GM19463 (cell line): ENCODE measurements at regions not wholly inside any gene's neighbourhood (a gene's known extent, or its start where the extent isn't known, plus 50 kb on each side); places are given as distances from the start of the nearest gene placed in this dataset.

ENCODE experiments used
- ATAC-seq: cut with Tn5 transposase; IDR thresholded peaks from one replicate; pipeline ENCODE4 v1.9.1; 2021; ENCODE audit warnings: mild to moderate bottlenecking, moderate library complexity; ENCODE audit not compliant: unreplicated experiment

DNA sequence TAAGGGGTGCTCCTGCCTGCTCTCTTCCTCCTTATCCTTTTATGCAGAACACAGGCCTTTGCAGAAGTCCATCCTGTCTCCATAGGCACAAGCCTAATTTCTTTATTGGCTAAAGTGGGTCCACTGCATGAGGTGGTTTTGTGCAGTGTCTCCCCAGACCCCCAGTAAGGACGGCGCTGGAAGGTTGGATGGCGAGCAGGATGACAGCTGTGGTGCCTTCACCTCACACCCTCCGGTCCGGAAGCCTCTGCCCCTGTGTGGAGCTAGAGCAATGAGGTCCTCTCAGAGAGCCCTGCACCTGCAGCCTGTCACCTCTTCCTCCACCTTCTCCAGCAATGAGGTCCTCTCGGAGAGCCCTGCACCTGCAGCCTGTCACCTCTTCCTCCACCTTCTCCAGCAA is 393.7 kb upstream of the IRX1 start:
- no peak for ATAC-seq

DNA sequence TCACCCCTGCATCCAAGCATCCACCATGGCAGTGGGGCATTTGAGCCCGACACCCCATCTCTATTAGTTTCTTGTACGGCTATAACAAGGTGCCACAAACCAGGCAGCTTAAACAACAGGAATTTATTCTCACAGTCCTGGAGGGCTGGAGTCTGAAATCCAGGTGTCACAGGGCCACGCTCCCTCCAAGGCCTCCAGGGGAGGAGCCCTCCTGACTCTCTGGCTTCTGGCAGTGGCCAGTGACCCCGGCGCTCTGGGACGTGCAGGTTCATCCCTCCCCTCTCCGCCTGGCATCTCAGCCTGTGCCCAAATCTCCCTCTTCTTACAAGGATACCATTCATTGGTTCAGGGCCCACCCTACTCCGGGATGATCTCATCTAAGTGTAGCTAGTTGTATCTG is 394.5 kb upstream of the IRX1 start:
- no peak for ATAC-seq

- no peak for ATAC-seq
These were observed 395.5 kb upstream of the IRX1 start for GRCh38 chr5:3199962-3200755.

DNA sequence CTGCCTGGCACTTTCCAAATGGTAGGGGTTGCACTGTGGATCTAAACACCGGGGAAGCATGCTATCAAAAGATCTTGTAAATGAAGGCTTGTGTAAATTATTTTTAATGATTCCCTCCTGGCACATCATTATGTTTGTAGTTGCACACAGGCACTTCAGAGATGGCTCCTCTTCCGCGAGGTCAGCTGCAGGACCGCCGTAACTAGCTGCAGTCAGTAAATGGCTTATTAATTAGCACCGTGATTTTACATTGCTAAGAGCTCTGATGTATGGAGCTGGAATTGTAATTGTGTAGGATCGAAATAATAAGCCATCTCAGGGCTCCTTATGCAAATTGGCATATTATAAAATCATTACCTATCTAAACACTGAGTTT is 397.6 kb upstream of the IRX1 start:
- no peak for ATAC-seq

DNA sequence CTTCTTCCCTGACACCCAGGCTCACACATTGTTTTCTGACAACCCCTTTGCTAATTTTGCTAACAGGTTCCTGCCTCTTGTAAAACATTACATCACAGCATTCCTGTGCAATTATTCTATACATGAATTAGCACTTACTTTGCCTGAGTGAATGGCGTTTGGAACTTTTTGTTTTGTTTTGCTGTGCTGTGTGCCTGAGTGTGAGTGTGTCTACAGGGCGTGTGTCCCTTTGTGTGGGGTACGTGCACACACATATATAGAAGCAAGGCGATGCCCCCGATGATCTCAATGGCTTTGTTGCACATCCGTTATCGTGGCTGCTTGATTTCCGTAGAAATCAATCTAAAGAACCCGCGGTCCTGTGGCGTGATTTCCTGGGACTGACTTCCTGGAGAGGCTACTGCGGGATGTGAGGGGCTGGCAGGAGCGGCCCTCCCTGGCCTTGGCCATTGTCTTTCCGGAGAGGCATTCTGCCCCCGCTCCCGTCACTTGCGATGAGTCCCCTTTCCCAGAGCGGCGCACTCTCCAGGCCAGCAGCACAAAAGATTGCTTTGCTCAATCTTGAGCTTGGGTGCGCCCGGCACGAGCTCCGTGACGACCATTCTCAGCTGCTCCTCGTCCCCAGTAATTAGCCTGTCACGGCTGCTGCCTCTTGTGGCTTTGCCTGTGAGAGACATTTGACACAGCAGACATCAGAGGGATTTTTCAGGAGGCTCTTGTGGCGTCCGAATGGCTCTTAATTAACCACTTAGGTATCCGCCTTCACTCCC is 398.1 kb upstream of the IRX1 start:
- ATAC-seq: no peak

DNA sequence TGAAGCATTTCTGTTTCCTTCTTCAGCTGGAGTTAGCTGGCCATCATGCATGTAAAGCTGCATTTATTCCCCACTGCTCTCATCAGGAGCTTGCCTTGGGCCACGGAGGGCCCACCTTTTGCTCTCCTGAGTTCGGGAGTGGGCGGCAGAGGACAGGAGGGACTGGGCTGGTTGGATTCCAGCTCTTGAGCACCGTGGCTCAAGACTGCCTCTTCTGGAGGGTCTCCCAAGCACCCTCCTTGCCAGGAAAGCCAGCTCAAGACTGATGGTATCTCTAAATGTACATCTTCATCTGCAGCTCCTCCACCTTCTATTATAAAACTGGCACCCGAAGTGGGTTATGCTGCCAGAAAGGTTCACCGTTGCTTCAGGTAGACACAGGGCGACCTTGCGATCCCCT is 399.6 kb upstream of the IRX1 start:
- no peak for ATAC-seq

GRCh38 chr5:3194684-3195083 is 400.9 kb upstream of the IRX1 start:
- ATAC-seq: no peak

- no peak for ATAC-seq
These were observed 401.4 kb upstream of the IRX1 start for GRCh38 chr5:3194271-3194670.

- no peak for ATAC-seq
These were observed 404.0 kb upstream of the IRX1 start for GRCh38 chr5:3191585-3191984.

GRCh38 chr5:3190930-3191329 is 404.7 kb upstream of the IRX1 start:
- no peak for ATAC-seq

- no peak for ATAC-seq
These were observed 405.2 kb upstream of the IRX1 start for GRCh38 chr5:3190433-3190832.

DNA sequence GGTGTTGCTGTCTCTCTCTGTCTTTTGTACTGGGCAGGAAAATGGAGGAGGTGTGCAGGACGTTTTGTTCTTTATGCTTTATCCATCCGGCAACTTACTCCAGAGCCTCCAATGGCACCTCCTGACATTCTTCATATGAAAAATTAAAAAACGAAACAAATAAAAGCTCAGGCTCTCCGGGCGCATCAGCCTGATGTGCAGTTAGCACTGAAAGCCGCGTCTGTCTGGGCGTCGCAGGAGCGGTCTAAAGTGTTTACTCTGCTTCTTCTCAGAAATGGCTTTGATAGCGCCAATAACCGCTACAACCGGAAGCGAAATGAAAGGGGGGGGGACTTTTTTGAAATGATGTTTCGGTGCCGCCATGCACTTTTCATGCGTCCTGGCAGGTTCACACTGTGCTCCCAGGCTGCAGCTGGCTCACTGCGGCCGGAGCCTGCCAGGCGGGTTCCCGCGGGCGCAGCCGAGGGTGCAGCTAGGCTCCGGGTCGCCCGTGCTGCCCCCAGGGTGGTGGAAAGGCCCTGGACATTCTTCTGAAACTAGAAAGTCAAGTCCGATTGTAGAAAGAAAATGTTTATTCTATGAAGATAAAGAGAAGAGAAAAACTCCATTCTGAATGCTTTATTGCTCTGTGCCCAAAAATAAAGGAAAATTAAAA is 407.7 kb upstream of the IRX1 start:
- no peak for ATAC-seq

GRCh38 chr5:3186736-3187405 is 408.8 kb upstream of the IRX1 start:
- no peak for ATAC-seq

DNA sequence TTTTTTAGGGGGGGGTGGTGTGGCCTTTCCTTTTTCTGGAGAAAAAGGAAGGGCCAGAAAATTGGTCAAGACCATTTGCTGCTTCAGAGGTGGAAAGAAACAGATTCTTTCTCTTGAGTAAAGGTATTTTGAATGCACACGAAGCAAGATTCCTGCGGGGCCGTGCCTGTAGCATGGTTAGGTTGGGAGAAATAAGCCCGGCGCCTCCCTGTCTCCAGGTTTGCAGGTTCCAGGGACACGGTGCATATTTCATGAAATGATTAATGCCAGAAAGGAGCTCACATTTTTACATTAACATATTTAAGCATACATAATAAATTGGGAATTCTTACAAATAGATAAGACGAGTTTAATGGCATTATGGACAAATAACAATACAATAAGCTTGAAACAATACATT is 409.5 kb upstream of the IRX1 start:
- ATAC-seq: no peak

GRCh38 chr5:3185488-3185887 is 410.1 kb upstream of the IRX1 start:
- ATAC-seq: no peak

DNA sequence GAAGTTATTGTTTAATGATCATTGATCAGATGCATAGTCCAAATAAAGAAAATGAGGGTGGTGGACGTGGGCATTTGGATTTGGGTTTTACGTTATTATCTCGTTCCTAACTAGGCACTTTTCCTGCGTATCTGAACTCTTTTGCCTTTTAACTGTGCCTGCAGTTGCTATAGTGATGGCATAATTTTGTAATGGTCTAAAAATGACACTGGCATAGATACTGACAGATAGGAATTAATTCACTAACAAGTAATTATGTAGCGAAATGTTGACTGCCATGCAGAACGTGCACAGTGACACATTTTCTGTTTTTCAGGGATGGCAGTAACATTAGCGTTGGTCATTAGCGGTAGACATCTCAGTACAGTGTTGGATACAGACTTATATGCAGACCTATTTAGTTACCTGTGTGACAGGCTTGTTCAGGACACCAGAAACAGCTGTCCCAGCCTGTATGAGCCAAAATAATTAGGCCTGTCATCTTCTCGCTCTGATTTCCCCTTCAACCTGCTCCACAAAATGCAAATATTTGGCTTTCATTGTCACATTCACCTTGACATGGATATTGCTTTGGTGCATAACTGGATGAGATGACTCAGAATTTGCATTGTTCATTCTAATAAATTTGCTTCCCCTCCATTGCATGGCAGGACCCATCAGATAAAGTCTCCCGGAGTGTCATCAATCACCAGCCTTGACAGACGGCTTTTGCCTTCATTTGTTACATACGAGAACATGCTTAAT is 413.3 kb upstream of the IRX1 start:
- no peak for ATAC-seq

DNA sequence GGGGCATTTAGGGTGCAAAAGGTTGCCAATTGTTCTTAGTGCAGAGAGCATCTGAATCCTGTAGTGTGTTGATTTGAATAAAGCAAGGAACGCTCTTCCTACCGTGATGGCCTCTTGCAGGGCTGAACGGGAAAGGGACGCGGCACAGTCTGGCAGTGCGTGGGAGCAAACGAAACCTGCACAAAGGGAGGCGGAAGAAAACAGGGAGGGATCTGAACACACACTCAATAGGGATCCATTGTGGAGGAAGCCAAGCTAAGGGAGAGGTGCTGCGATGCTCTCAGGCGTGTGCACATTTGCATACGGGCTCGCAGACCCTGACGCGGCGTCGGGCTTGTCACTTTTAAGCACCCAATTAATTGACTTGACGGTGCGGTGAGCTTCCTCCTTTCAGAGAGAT is 414.0 kb upstream of the IRX1 start:
- no peak for ATAC-seq

DNA sequence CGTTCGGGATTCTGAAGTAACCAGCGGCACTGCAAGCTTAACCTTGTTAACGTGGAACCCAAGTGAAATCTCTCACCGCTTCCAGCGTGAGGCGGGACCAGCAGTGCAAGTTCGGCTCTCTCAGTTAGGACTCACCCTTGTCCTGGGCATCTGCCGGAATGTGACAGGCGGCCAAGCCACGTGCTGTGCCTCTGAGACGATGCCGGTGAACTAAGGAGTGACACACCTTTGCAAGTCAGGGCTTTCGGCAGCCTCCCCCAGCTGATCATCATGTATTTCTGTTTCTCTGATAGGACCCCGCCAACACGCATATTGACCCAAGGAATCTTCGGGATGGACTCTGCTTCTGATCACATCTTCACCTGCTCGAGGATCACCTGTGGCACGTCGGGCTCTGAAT is 415.0 kb upstream of the IRX1 start:
- ATAC-seq: no peak

GRCh38 chr5:3179220-3179619 is 416.4 kb upstream of the IRX1 start:
- no peak for ATAC-seq

GRCh38 chr5:3177338-3177737 is 418.3 kb upstream of the IRX1 start:
- ATAC-seq: no peak

DNA sequence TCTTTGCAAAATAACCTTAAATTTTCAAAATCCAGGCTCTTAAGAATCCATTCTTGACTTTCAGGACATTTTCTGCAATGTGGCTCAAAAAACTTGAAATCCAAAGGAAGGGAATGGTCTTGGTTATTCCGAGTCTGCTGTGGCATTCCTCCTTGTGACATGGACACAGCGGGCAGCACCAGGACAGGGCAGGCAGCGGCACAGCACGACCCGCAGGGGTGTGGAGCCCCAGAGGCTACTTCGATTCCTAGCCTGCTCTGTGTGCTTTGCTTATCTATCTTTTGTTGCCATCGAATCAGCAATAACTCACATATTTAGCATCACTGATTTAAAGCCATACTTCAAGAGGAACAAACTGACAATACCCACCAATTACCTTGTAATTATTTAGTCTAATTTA is 420.2 kb upstream of the IRX1 start:
- no peak for ATAC-seq
